Gastrocnemius medialis (tissue), 4 donors: ENCODE measurements at regions not wholly inside any gene's neighbourhood (a gene's known extent, or its start where the extent isn't known, plus 50 kb on each side); places are given as distances from the start of the nearest gene placed in this dataset.

Experiments used
- CTCF ChIP-seq, 5 experiments: fragments of 450-650 bp in 3 of 5; fragments of 200-600 bp in 2 of 5; sonication (generic) in 2 of 5; IDR thresholded peaks in 4 of 5; conservative IDR thresholded peaks in 1 of 5; 1 replicate in 4 of 5; 2 replicates in 1 of 5; pipeline ENCODE4 v1.5.1; 2016 to 2019; ENCODE audit warnings: antibody characterized with exemption in 5 of 5, mild to moderate bottlenecking in 3 of 5, moderate library complexity in 3 of 5
- POLR2A ChIP-seq, 2 donors: fragments of 450-650 bp; IDR thresholded peaks; one replicate each; pipeline ENCODE4 v1.6.1; 2017; ENCODE audit warnings: antibody characterized with exemption in 2 of 2, mild to moderate bottlenecking in 2 of 2, moderate library complexity in 2 of 2

DNA sequence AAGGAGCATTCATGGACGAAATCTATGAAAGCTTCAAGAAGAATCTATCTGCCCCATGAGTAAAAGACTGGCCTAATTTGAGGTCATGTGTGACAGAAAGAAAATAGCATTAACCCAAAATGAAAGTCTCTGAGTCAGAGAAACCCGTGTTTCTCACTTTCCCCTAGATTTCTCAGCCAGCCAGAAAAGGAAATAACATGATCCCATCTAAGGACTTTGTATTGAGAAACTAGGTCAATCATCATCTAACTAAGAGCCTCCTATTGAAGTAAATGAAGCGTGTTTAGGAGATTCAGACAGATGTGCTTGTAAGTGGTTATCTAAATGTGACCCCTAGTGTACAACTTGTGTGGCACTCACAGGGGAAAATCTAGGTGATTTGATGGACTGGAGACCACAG lies 77.3 kb upstream of the ZNF366 start:
- TF ChIP-seq CTCF (IDR thresholded peaks at IDR 0.05 in 4 of 5, conservative IDR thresholded peaks at IDR 0.05 in 1 of 5) = peak in 1 of 5 experiments; percentile 11
- no peak for TF ChIP-seq POLR2A (IDR thresholded peaks at IDR 0.05)
